KBM-7 (cell line): ENCODE measurements at regions not wholly inside any gene's neighbourhood (a gene's known extent, or its start where the extent isn't known, plus 50 kb on each side); places are given as distances from the start of the nearest gene placed in this dataset.

Experiments
- DNase-seq: peaks from one replicate; pipeline ENCODE4 v3.0.0-alpha.2; 2015
- in situ Hi-C: fragments of 300-500 bp; cut with MboI; formaldehyde crosslinking; loops from 2 replicates; pipeline ENCODE4 v1.14.3; 2020; ENCODE audit warnings: low sequenced_read_pairs, low pct_unique_long_range_greater_than_20kb, mixed read lengths

- no peak for DNase-seq
- in situ Hi-C loops = no loop called here
These were observed 196.7 kb downstream of the ALX1 start for GRCh38 chr12:85476756-85477155.

- no peak for DNase-seq
- in situ Hi-C loops = no loop called here
These were observed 204.4 kb downstream of the ALX1 start for GRCh38 chr12:85484387-85484786.

- no peak for DNase-seq
- in situ Hi-C loops = no loop called here
These were observed 209.2 kb downstream of the ALX1 start for GRCh38 chr12:85489194-85489593.

GRCh38 chr12:85504164-85504563, 224.1 kb downstream of the ALX1 start:
- no peak for DNase-seq
- in situ Hi-C loops = no loop called here

GRCh38 chr12:85504624-85505023, 224.6 kb downstream of the ALX1 start:
- no peak for DNase-seq
- in situ Hi-C loops = no loop called here

- in situ Hi-C loops = no loop called here
- no peak for DNase-seq
These were observed 227.4 kb downstream of the ALX1 start for GRCh38 chr12:85507456-85507855.

- in situ Hi-C loops = no loop called here
- no peak for DNase-seq
These were observed 229.2 kb downstream of the ALX1 start for GRCh38 chr12:85509081-85509856.

- peak; percentile 25 for DNase-seq
- in situ Hi-C loops = no loop called here
These were observed 229.8 kb downstream of the ALX1 start for GRCh38 chr12:85509857-85510256.

GRCh38 chr12:85516039-85516438, 236.0 kb downstream of the ALX1 start:
- DNase-seq = no peak
- in situ Hi-C loops = no loop called here

GRCh38 chr12:85516667-85517325, 236.8 kb downstream of the ALX1 start:
- in situ Hi-C loops = no loop called here
- DNase-seq = no peak

- in situ Hi-C loops = no loop called here
These were observed 239.1 kb downstream of the ALX1 start for GRCh38 chr12:85519163-85519562.

GRCh38 chr12:85523197-85523596, 243.2 kb downstream of the ALX1 start:
- in situ Hi-C loops = no loop called here
- DNase-seq = no peak

More at GRCh38 chr12:85519163-85519562, 239.1 kb downstream of the ALX1 start:
- DNase-seq = no peak

- no peak for DNase-seq
- in situ Hi-C loops = no loop called here
These were observed 247.2 kb downstream of the ALX1 start for GRCh38 chr12:85527192-85527591.

GRCh38 chr12:85529896-85530295, 249.9 kb downstream of the ALX1 start:
- in situ Hi-C loops = no loop called here
- no peak for DNase-seq

- in situ Hi-C loops = no loop called here
- DNase-seq = no peak
These were observed 250.4 kb downstream of the ALX1 start for GRCh38 chr12:85530456-85530855.

GRCh38 chr12:85531341-85531740, 251.3 kb downstream of the ALX1 start:
- in situ Hi-C loops = no loop called here

GRCh38 chr12:85549640-85550039, 269.6 kb downstream of the ALX1 start:
- in situ Hi-C loops = no loop called here
- no peak for DNase-seq

More at GRCh38 chr12:85531341-85531740, 251.3 kb downstream of the ALX1 start:
- no peak for DNase-seq

GRCh38 chr12:85550924-85551323, 270.9 kb downstream of the ALX1 start:
- no peak for DNase-seq
- in situ Hi-C loops = no loop called here

- in situ Hi-C loops = no loop called here
- no peak for DNase-seq
These were observed 272.4 kb downstream of the ALX1 start for GRCh38 chr12:85552461-85552860.

- in situ Hi-C loops = no loop called here
- no peak for DNase-seq
These were observed 277.8 kb downstream of the ALX1 start for GRCh38 chr12:85557850-85558249.

GRCh38 chr12:85558684-85559083, 277.5 kb downstream of the RASSF9 start:
- in situ Hi-C loops = no loop called here
- no peak for DNase-seq
